Mammary epithelial cell (primary cell): ENCODE measurements at regions not wholly inside any gene's neighbourhood (a gene's known extent, or its start where the extent isn't known, plus 50 kb on each side); places are given as distances from the start of the nearest gene placed in this dataset.

ENCODE experiments used
- CTCF ChIP-seq, 2 donors: IDR thresholded peaks in 1 of 2; conservative IDR thresholded peaks in 1 of 2; 2 replicates each; pipeline ENCODE4 v1.5.1; 2011 to 2012; ENCODE audit warnings: inconsistent platforms in 2 of 2, low read length in 2 of 2, mild to moderate bottlenecking in 2 of 2, control low read depth in 1 of 2, low read depth in 1 of 2; ENCODE audit not compliant: insufficient read depth in 1 of 2; ENCODE audit errors: extremely low read depth in 1 of 2
- EZH2 ChIP-seq: IDR thresholded peaks from 2 replicates; pipeline ENCODE4 v1.6.1; 2012; ENCODE audit warnings: low read length, inconsistent platforms, borderline replicate concordance

DNA sequence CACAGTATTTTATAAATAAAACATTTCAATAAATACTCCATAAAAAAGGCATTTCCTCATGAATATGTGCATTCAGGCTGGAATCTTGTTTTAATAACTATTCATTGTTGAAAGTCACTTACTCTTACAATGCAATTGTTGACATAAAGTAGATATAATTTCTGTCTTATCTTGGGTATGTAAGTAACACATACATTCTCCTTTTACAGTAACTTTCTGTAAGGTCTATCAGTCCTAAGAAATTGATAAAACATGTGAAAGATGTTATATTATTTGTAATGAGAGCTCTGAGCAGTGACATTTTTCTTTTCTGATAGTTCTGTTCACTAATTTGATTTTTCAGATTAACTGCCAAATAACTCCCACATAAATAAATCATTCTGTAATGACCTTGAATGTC, 1249.2 kb downstream of the STIM2 start:
- TF ChIP-seq CTCF (conservative IDR thresholded peaks at IDR 0.05 in 1 of 2, IDR thresholded peaks at IDR 0.05 in 1 of 2; ENCODE audit: extremely low read depth in 1 of 2, insufficient read depth in 1 of 2, low read depth in 1 of 2, low read length in 2 of 2): no peak
- TF ChIP-seq EZH2: no peak
